Endothelial cell of umbilical vein (primary cell): ENCODE measurements at regions not wholly inside any gene's neighbourhood (a gene's known extent, or its start where the extent isn't known, plus 50 kb on each side); places are given as distances from the start of the nearest gene placed in this dataset.

ENCODE experiments used
- BruUV-seq: library from RNA; stranded (reverse); fragments of 400-500 nt; replicated peaks from 2 replicates; lab custom pipeline; 2021; lab: Mats Ljungman, UMichigan
- CTCF ChIA-PET: fragments of 300-600, 350-600 bp; sonication (Branson Sonifier 250); formaldehyde crosslinking; loops from one replicate; lab custom pipeline; 2021; ENCODE audit warnings: antibody characterized with exemption, inconsistent platforms; lab: Charles Lee
- POLR2A ChIA-PET: fragments of 300-600, 350-600 bp; sonication (Branson Sonifier 250); formaldehyde crosslinking; loops from one replicate; lab custom pipeline; 2021; ENCODE audit warnings: antibody characterized with exemption, inconsistent platforms; lab: Charles Lee
- DNase-seq: peaks from one replicate; pipeline ENCODE4 v3.0.0-alpha.2; 2011; ENCODE audit warnings: low read depth, low spot score
- FAIRE-seq: peaks from 2 replicates; lab custom pipeline; 2011; peaks lifted over from hg19 to GRCh38; lab: Jason Lieb, UNC
- H2AFZ ChIP-seq: 2 replicates; pipeline ENCODE4 v1.6.0; 2012; ENCODE audit warnings: low read depth, low read length, control low read depth, inconsistent platforms
- H3K27ac ChIP-seq: 2 replicates; pipeline ENCODE4 v1.5.1; 2011; ENCODE audit warnings: low read depth, mild to moderate bottlenecking, control low read depth, low read length, moderate library complexity; ENCODE audit not compliant: insufficient read depth
- H3K27me3 ChIP-seq, 2 experiments: 2 replicates each; pipeline versions ENCODE4 v1.6.0 to v1.6.1; 2011; ENCODE audit warnings: low read length in 2 of 2, mixed read lengths in 1 of 2; ENCODE audit not compliant: control insufficient read depth in 2 of 2, insufficient read depth in 2 of 2
- H3K36me3 ChIP-seq, 2 experiments: 2 replicates in 1 of 2; 3 replicates in 1 of 2; pipeline ENCODE4 v1.5.1; 2011; ENCODE audit warnings: low read length in 2 of 2, mild to moderate bottlenecking in 1 of 2, moderate library complexity in 1 of 2; ENCODE audit not compliant: control insufficient read depth in 2 of 2, insufficient read depth in 2 of 2; ENCODE audit errors: extremely low read depth in 1 of 2
- H3K4me1 ChIP-seq: 3 replicates; pipeline ENCODE4 v1.5.1; 2011; ENCODE audit warnings: mild to moderate bottlenecking, low read length; ENCODE audit not compliant: control insufficient read depth, insufficient read depth; ENCODE audit errors: extremely low read depth
- H3K4me2 ChIP-seq: 2 replicates; pipeline ENCODE4 v1.6.1; 2011; ENCODE audit warnings: low read length, control low read depth, mixed read lengths; ENCODE audit not compliant: insufficient read depth
- H3K4me3 ChIP-seq, 3 experiments: fragments of 200-600 bp in 1 of 3; sonication (generic), shearing (Covaris generic) in 1 of 3; replicated peaks in 1 of 3; 2 replicates each; pipeline ENCODE4 v1.5.1; 2011 to 2016; ENCODE audit warnings: control low read depth in 3 of 3, low read length in 3 of 3, mild to moderate bottlenecking in 2 of 3, inconsistent platforms in 1 of 3, low read depth in 1 of 3, moderate library complexity in 1 of 3; ENCODE audit not compliant: insufficient read depth in 1 of 3
- H3K79me2 ChIP-seq: 2 replicates; pipeline ENCODE4 v1.6.0; 2012; ENCODE audit warnings: low read length, inconsistent platforms; ENCODE audit not compliant: control insufficient read depth, insufficient read depth
- H3K9ac ChIP-seq: replicated peaks from 2 replicates; pipeline ENCODE3; 2011; ENCODE audit warnings: low read length, control low read depth; ENCODE audit not compliant: insufficient read depth; ENCODE audit errors: extremely low read depth
- H3K9me1 ChIP-seq: replicated peaks from 3 replicates; pipeline ENCODE4 v1.6.0; 2011; ENCODE audit warnings: mild to moderate bottlenecking, low read length; ENCODE audit not compliant: control insufficient read depth, insufficient read depth; ENCODE audit errors: extremely low read depth
- H3K9me3 ChIP-seq: replicated peaks from 2 replicates; pipeline ENCODE4 v1.5.1; 2012; ENCODE audit warnings: low read length, inconsistent platforms; ENCODE audit not compliant: control insufficient read depth, insufficient read depth
- H4K20me1 ChIP-seq: replicated peaks from 2 replicates; pipeline ENCODE3; 2011; ENCODE audit warnings: mild to moderate bottlenecking, low read length; ENCODE audit not compliant: control insufficient read depth, insufficient read depth; ENCODE audit errors: extremely low read depth
- EZH2 ChIP-seq: IDR thresholded peaks from 2 replicates; pipeline ENCODE4 v1.6.1; 2012; ENCODE audit warnings: borderline replicate concordance, low read depth, mild to moderate bottlenecking, moderate library complexity, low read length, inconsistent platforms; ENCODE audit not compliant: severe bottlenecking
- FOS ChIP-seq: IDR thresholded peaks from 2 replicates; pipeline ENCODE4 v1.6.1; 2011; ENCODE audit warnings: mild to moderate bottlenecking, low read length, moderate library complexity, borderline replicate concordance; ENCODE audit not compliant: insufficient read depth
- GATA2 ChIP-seq: IDR thresholded peaks from 2 replicates; pipeline ENCODE4 v1.7.0; 2011; ENCODE audit warnings: low read depth, mild to moderate bottlenecking, moderate library complexity, mixed read lengths, low read length; ENCODE audit not compliant: insufficient read length, insufficient read depth
- JUN ChIP-seq: IDR thresholded peaks from 2 replicates; pipeline ENCODE4 v1.6.1; 2011; ENCODE audit warnings: borderline replicate concordance, low read depth; ENCODE audit not compliant: insufficient read length, insufficient read depth
- MYC ChIP-seq: IDR thresholded peaks from one replicate; pipeline ENCODE4 v1.6.1; 2011; ENCODE audit warnings: mild to moderate bottlenecking, low read depth, low read length
- POLR2A ChIP-seq: IDR thresholded peaks from 2 replicates; pipeline ENCODE4 v1.6.1; 2012; ENCODE audit warnings: low read depth, mild to moderate bottlenecking, control low read depth, low read length
- POLR2AphosphoS5 ChIP-seq: IDR thresholded peaks from 2 replicates; pipeline ENCODE4 v1.6.1; 2012; ENCODE audit warnings: low read depth, mild to moderate bottlenecking, control low read depth, low read length, moderate library complexity; ENCODE audit not compliant: insufficient read depth
- dilution Hi-C: fragments of 300-500 bp; cut with MboI; formaldehyde crosslinking; loops from one replicate; pipeline ENCODE4 v1.15.0; 2019; ENCODE audit warnings: low sequenced_read_pairs; ENCODE audit not compliant: extremely low pct_ligation_motif_present
- intact Hi-C: fragments of 100-400 bp; cut with micrococcal nuclease; formaldehyde crosslinking; loops from one replicate; pipeline ENCODE4 v1.10.0; 2022
- TF ChIP-seq, protein P1 (sequence below): IDR thresholded peaks from 2 replicates; pipeline ENCODE4 v1.6.1; 2011; ENCODE audit not compliant: insufficient read depth, insufficient read length
- TF ChIP-seq, protein P2 (sequence below), 2 donors: IDR thresholded peaks; 1 replicate in 1 of 2; 2 replicates in 1 of 2; pipeline ENCODE4 v1.5.1; 2011; ENCODE audit warnings: low read length in 2 of 2, mild to moderate bottlenecking in 2 of 2, moderate library complexity in 2 of 2, control low read depth in 1 of 2, inconsistent platforms in 1 of 2, low read depth in 1 of 2; ENCODE audit not compliant: insufficient read depth in 1 of 2; ENCODE audit errors: extremely low read depth in 1 of 2

- dilution Hi-C loops: no loop called here
- FAIRE-seq: no peak
- Histone ChIP-seq H3K9me3 (peaks cover 6% of the 10 kb centered on the region), H3K9me1 (no peaks in the 10 kb centered on the region), H3K27me3 (no peaks in the 10 kb centered on the region), H4K20me1 (no peaks in the 10 kb centered on the region), H3K79me2 (no peaks in the 10 kb centered on the region), H3K4me2 (no peak overlapping the region), H3K36me3 (no peaks in the 10 kb centered on the region), H3K9ac (no peak overlapping the region), H2AFZ (no peak overlapping the region), H3K27ac (no peak overlapping the region), H3K4me3 (no peak overlapping the region), H3K4me1 (no peaks in the 10 kb centered on the region)
- TF ChIP-seq, protein P1, sequence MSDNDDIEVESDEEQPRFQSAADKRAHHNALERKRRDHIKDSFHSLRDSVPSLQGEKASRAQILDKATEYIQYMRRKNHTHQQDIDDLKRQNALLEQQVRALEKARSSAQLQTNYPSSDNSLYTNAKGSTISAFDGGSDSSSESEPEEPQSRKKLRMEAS: no peak
- no peak for TF ChIP-seq POLR2A
- no peak for TF ChIP-seq MYC
- ChIA-PET POLR2A (no interaction called here), CTCF (no interaction called here)
- intact Hi-C loops: no loop called here
- no peak for DNase-seq
- BruUV-seq: no TSS peak
Measured at GRCh38 chr1:2946999-2947690, 74.1 kb upstream of the ACTRT2 start.

GRCh38 chr1:2948001-2948750, 73.1 kb upstream of the ACTRT2 start:
- no peak overlapping the region for H3K4me3 ChIP-seq
- no peaks in the 10 kb centered on the region for H3K9me1 ChIP-seq
- no peaks in the 10 kb centered on the region for H3K36me3 ChIP-seq
- no peaks in the 10 kb centered on the region for H3K79me2 ChIP-seq
- BruUV-seq: no TSS peak
- no peak overlapping the region for H3K4me2 ChIP-seq
- no peak overlapping the region for H3K27ac ChIP-seq
- dilution Hi-C loops (no loop called here), intact Hi-C loops (no loop called here)
- H2AFZ ChIP-seq: no peak overlapping the region
- H3K27me3 ChIP-seq: no peaks in the 10 kb centered on the region
- no peaks in the 10 kb centered on the region for H4K20me1 ChIP-seq
- ChIA-PET CTCF (no interaction called here), POLR2A (no interaction called here)
- no peaks in the 10 kb centered on the region for H3K4me1 ChIP-seq
- FAIRE-seq: no peak
- H3K9me3 ChIP-seq: peaks cover 4% of the 10 kb centered on the region
- TF ChIP-seq MYC (no peak), POLR2A (no peak), EZH2 (no peak), FOS (no peak), JUN (no peak), POLR2AphosphoS5 (no peak), GATA2 (no peak)
- TF ChIP-seq, protein P2, sequence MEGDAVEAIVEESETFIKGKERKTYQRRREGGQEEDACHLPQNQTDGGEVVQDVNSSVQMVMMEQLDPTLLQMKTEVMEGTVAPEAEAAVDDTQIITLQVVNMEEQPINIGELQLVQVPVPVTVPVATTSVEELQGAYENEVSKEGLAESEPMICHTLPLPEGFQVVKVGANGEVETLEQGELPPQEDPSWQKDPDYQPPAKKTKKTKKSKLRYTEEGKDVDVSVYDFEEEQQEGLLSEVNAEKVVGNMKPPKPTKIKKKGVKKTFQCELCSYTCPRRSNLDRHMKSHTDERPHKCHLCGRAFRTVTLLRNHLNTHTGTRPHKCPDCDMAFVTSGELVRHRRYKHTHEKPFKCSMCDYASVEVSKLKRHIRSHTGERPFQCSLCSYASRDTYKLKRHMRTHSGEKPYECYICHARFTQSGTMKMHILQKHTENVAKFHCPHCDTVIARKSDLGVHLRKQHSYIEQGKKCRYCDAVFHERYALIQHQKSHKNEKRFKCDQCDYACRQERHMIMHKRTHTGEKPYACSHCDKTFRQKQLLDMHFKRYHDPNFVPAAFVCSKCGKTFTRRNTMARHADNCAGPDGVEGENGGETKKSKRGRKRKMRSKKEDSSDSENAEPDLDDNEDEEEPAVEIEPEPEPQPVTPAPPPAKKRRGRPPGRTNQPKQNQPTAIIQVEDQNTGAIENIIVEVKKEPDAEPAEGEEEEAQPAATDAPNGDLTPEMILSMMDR (IDR thresholded peaks at IDR 0.05; ENCODE audit: extremely low read depth in 1 of 2, insufficient read depth in 1 of 2, low read depth in 1 of 2, low read length in 2 of 2): no peak
- TF ChIP-seq, protein P1: no peak
- DNase-seq: no peak
- no peak overlapping the region for H3K9ac ChIP-seq
